Spleen (tissue), 11 donors: ENCODE measurements at regions not wholly inside any gene's neighbourhood (a gene's known extent, or its start where the extent isn't known, plus 50 kb on each side); places are given as distances from the start of the nearest gene placed in this dataset.

Source experiments
- DNase-seq: peaks from one replicate; pipeline ENCODE4 v3.0.0-alpha.2; 2020
- H3K27ac ChIP-seq, 8 donors: fragments of 200-600 bp; sonication (generic) in 7 of 8; 1 replicate in 4 of 8; 2 replicates in 4 of 8; pipeline versions ENCODE4 v1.5.0 to v1.8.0; 2016 to 2021; ENCODE audit warnings: inconsistent platforms in 4 of 8, mild to moderate bottlenecking in 4 of 8, moderate library complexity in 1 of 8
- H3K27me3 ChIP-seq, 7 donors: fragments of 200-600 bp; sonication (generic) in 6 of 7; replicated peaks in 1 of 7; 1 replicate in 4 of 7; 2 replicates in 3 of 7; pipeline versions ENCODE4 v1.5.0 to v1.8.0; 2016 to 2021; ENCODE audit warnings: inconsistent platforms in 3 of 7, mild to moderate bottlenecking in 1 of 7
- H3K36me3 ChIP-seq, 6 donors: fragments of 200-600 bp; sonication (generic) in 5 of 6; 1 replicate in 4 of 6; 2 replicates in 2 of 6; pipeline versions ENCODE4 v1.5.0 to v1.8.0; 2016 to 2021; ENCODE audit warnings: inconsistent platforms in 2 of 6
- H3K4me1 ChIP-seq, 6 donors: fragments of 200-600 bp; sonication (generic) in 5 of 6; 1 replicate in 3 of 6; 2 replicates in 3 of 6; pipeline versions ENCODE4 v1.5.0 to v1.8.0; 2016 to 2021; ENCODE audit warnings: inconsistent platforms in 3 of 6
- H3K4me3 ChIP-seq, 8 donors: fragments of 200-600 bp; sonication (generic) in 7 of 8; 1 replicate in 4 of 8; 2 replicates in 4 of 8; pipeline versions ENCODE4 v1.5.0 to v1.8.0; 2016 to 2021; ENCODE audit warnings: inconsistent platforms in 4 of 8, mild to moderate bottlenecking in 4 of 8, moderate library complexity in 2 of 8
- H3K9me3 ChIP-seq, 8 donors: fragments of 200-600 bp; sonication (generic) in 7 of 8; 1 replicate in 4 of 8; 2 replicates in 4 of 8; pipeline versions ENCODE4 v1.5.0 to v1.8.0; 2016 to 2021; ENCODE audit warnings: inconsistent platforms in 4 of 8
- CTCF ChIP-seq, 11 experiments: fragments of 200-600 bp in 7 of 11; fragments of 450-650 bp in 4 of 11; sonication (generic) in 4 of 11; IDR thresholded peaks in 8 of 11; conservative IDR thresholded peaks in 3 of 11; 1 replicate in 7 of 11; 2 replicates in 4 of 11; pipeline versions ENCODE4 v1.4.0 to v1.8.0; 2016 to 2021; ENCODE audit warnings: antibody characterized with exemption in 11 of 11, inconsistent platforms in 4 of 11, mild to moderate bottlenecking in 1 of 11
- POLR2A ChIP-seq, 3 donors: fragments of 450-650 bp; IDR thresholded peaks; one replicate each; pipeline ENCODE4 v1.5.1; 2017; ENCODE audit warnings: antibody characterized with exemption in 3 of 3, mild to moderate bottlenecking in 1 of 3
- POLR2AphosphoS5 ChIP-seq, 3 donors: sonication (generic); formaldehyde crosslinking; IDR thresholded peaks; one replicate each; pipeline ENCODE4 v1.5.1; 2017; ENCODE audit warnings: antibody characterized with exemption in 3 of 3
- WGBS, 5 donors: extraction: QIAGEN DNeasy Blood & Tissue Kit in 3 of 5; methylation state at CpG; one replicate each; pipeline versions ENCODE4 v1.1.5 to v1.1.7; 2013 to 2018; 5-methylcytosine and 5-hydroxymethylcytosine counted together
- intact Hi-C: fragments of 100-400 bp; cut with DNase I; formaldehyde crosslinking; loops from one replicate; pipeline ENCODE4 v1.15.0; 2023; ENCODE audit warnings: low total_unique reads
- donor health status: healthy with polysubstance abuse.
- donor health status: DM: no; HTN: no; CAD: no; lungs with moderate emphysema.
- donor health status: DM: no; HTN: no; CAD: no.
- donor health status: Bipolar disorder and iron deficiency.
- donor health status: healthy.
- donor health status: DM: no; HTN: no; CAD: no.
- donor health status: DM: yes; HTN: yes; CAD: no.

- Histone ChIP-seq H3K27ac (no peak overlapping the region), H3K4me3 (no peak overlapping the region), H3K4me1 (no peaks in the 10 kb centered on the region), H3K9me3 (peaks cover 0 to 8% (median 0%) of the 10 kb centered on the region in 8 donors), H3K27me3 (no peaks in the 10 kb centered on the region), H3K36me3 (no peaks in the 10 kb centered on the region)
- no peak for DNase-seq
- no peak for TF ChIP-seq POLR2AphosphoS5 (IDR thresholded peaks at IDR 0.05)
- no peak for TF ChIP-seq POLR2A (IDR thresholded peaks at IDR 0.05)
- TF ChIP-seq CTCF (IDR thresholded peaks at IDR 0.05 in 8 of 11, conservative IDR thresholded peaks at IDR 0.05 in 3 of 11) = no peak
- intact Hi-C loops = no loop called here
Observed at GRCh38 chr18:66993492-66993891, 389.6 kb upstream of the CDH19 start.

- TF ChIP-seq POLR2A (IDR thresholded peaks at IDR 0.05) (no peak), POLR2AphosphoS5 (IDR thresholded peaks at IDR 0.05) (no peak), CTCF (IDR thresholded peaks at IDR 0.05 in 8 of 11, conservative IDR thresholded peaks at IDR 0.05 in 3 of 11) (no peak)
- Histone ChIP-seq H3K4me1 (no peaks in the 10 kb centered on the region), H3K27me3 (no peaks in the 10 kb centered on the region), H3K4me3 (no peak overlapping the region), H3K36me3 (no peaks in the 10 kb centered on the region), H3K27ac (no peak overlapping the region), H3K9me3 (peaks cover 0 to 13% (median 0%) of the 10 kb centered on the region in 8 donors)
- no peak for DNase-seq
- intact Hi-C loops = no loop called here
- 86 to 96% (median 87%) methylated on average over 6 of the region's 6 CpGs for WGBS, 5 donors
Observed at GRCh38 chr18:66990909-66991308, 387.0 kb upstream of the CDH19 start.

GRCh38 chr18:66979009-66979408 is 375.1 kb upstream of the CDH19 start:
- intact Hi-C loops = no loop called here
- Histone ChIP-seq H3K4me3 (no peak overlapping the region), H3K27me3 (no peaks in the 10 kb centered on the region), H3K27ac (no peak overlapping the region), H3K9me3 (peaks cover 0 to 4% (median 0%) of the 10 kb centered on the region in 8 donors), H3K36me3 (no peaks in the 10 kb centered on the region), H3K4me1 (no peaks in the 10 kb centered on the region)
- no peak for TF ChIP-seq POLR2A (IDR thresholded peaks at IDR 0.05)
- no peak for TF ChIP-seq POLR2AphosphoS5 (IDR thresholded peaks at IDR 0.05)
- TF ChIP-seq CTCF (IDR thresholded peaks at IDR 0.05 in 8 of 11, conservative IDR thresholded peaks at IDR 0.05 in 3 of 11) = no peak
- DNase-seq = no peak

- Histone ChIP-seq H3K4me3 (no peak overlapping the region), H3K36me3 (no peaks in the 10 kb centered on the region), H3K9me3 (peaks cover 0 to 4% (median 0%) of the 10 kb centered on the region in 8 donors), H3K27ac (no peak overlapping the region), H3K27me3 (no peaks in the 10 kb centered on the region), H3K4me1 (no peaks in the 10 kb centered on the region)
- DNase-seq = no peak
- 28 to 47% (median 46%) methylated on average over 1 of the region's 1 CpG for WGBS, 5 donors
- intact Hi-C loops = no loop called here
- TF ChIP-seq CTCF (IDR thresholded peaks at IDR 0.05 in 8 of 11, conservative IDR thresholded peaks at IDR 0.05 in 3 of 11) = no peak
- no peak for TF ChIP-seq POLR2AphosphoS5 (IDR thresholded peaks at IDR 0.05)
- TF ChIP-seq POLR2A (IDR thresholded peaks at IDR 0.05) = no peak
Observed at GRCh38 chr18:66972681-66973080, 368.8 kb upstream of the CDH19 start.
